Naive B cell (primary cell): ENCODE measurements at regions not wholly inside any gene's neighbourhood (a gene's known extent, or its start where the extent isn't known, plus 50 kb on each side); places are given as distances from the start of the nearest gene placed in this dataset.
A peak's percentile ranks its signal among the peaks of the same experiment; 100 is the strongest.

Source experiments
- ATAC-seq, 2 donors: fragments of 150-1000 bp; cut with Tn5 transposase; 2 replicates each; pipeline ENCODE4 v1.10.0; 2021; ENCODE audit warnings: low read depth in 2 of 2, mild to moderate bottlenecking in 2 of 2, moderate library complexity in 2 of 2
- DNase-seq: peaks from one replicate; pipeline ENCODE4 v3.0.0; 2022
- H3K27ac Mint-ChIP-seq, 6 donors: one replicate each; pipeline ENCODE4 v1.8.0; 2020 to 2022; ENCODE audit warnings: mild to moderate bottlenecking in 6 of 6, mixed read lengths in 6 of 6, moderate library complexity in 5 of 6, inconsistent platforms in 2 of 6
- H3K27me3 Mint-ChIP-seq, 3 donors: one replicate each; pipeline ENCODE4 v1.8.0; 2021 to 2022; ENCODE audit warnings: mixed read lengths in 3 of 3, mild to moderate bottlenecking in 1 of 3
- H3K36me3 Mint-ChIP-seq, 2 donors: one replicate each; pipeline ENCODE4 v1.8.0; 2020 to 2022; ENCODE audit warnings: mixed read lengths in 2 of 2, inconsistent platforms in 1 of 2, mild to moderate bottlenecking in 1 of 2
- H3K4me1 Mint-ChIP-seq, 3 donors: one replicate each; pipeline ENCODE4 v1.8.0; 2020 to 2022; ENCODE audit warnings: mixed read lengths in 3 of 3, inconsistent platforms in 1 of 3, mild to moderate bottlenecking in 1 of 3, moderate library complexity in 1 of 3
- H3K4me3 Mint-ChIP-seq, 8 donors: one replicate each; pipeline ENCODE4 v1.8.0; 2020 to 2022; ENCODE audit warnings: mild to moderate bottlenecking in 8 of 8, mixed read lengths in 8 of 8, moderate library complexity in 8 of 8, inconsistent platforms in 2 of 8
- H3K9me3 Mint-ChIP-seq, 7 donors: one replicate each; pipeline ENCODE4 v1.8.0; 2020 to 2022; ENCODE audit warnings: mixed read lengths in 7 of 7, mild to moderate bottlenecking in 5 of 7, inconsistent platforms in 2 of 7, moderate library complexity in 1 of 7

- peaks cover 0 to 3% (median 0%) of the 10 kb centered on the region in 3 donors for H3K4me1 Mint-ChIP-seq
- no peak overlapping the region for H3K27ac Mint-ChIP-seq
- peaks cover 0 to 8% of the 10 kb centered on the region in 2 donors for H3K36me3 Mint-ChIP-seq
- H3K4me3 Mint-ChIP-seq = no peak overlapping the region
- peaks cover 43 to 50% (median 44%) of the 10 kb centered on the region in 3 donors for H3K27me3 Mint-ChIP-seq
- DNase-seq (no peak), ATAC-seq (no peak)
- no peaks in the 10 kb centered on the region for H3K9me3 Mint-ChIP-seq
Observed at GRCh38 chr3:193798051-193798450, 205.0 kb downstream of the OPA1 start.

GRCh38 chr3:193800138-193801043, 207.4 kb downstream of the OPA1 start:
- Mint-ChIP-seq H3K36me3 (peaks cover 0 to 8% of the 10 kb centered on the region in 2 donors), H3K27me3 (peaks cover 31 to 33% (median 33%) of the 10 kb centered on the region in 3 donors), H3K9me3 (no peaks in the 10 kb centered on the region), H3K27ac (no peak overlapping the region), H3K4me1 (peaks cover 0 to 3% (median 0%) of the 10 kb centered on the region in 3 donors), H3K4me3 (peak overlapping the region in 1 of 8 donors; percentile 32)
- ATAC-seq (no peak), DNase-seq (no peak)

- peaks cover 0 to 2% (median 0%) of the 10 kb centered on the region in 3 donors for H3K4me1 Mint-ChIP-seq
- no peak overlapping the region for H3K27ac Mint-ChIP-seq
- no peaks in the 10 kb centered on the region for H3K9me3 Mint-ChIP-seq
- peaks cover 27 to 29% (median 28%) of the 10 kb centered on the region in 3 donors for H3K27me3 Mint-ChIP-seq
- H3K4me3 Mint-ChIP-seq = no peak overlapping the region
- H3K36me3 Mint-ChIP-seq = peaks cover 0 to 4% of the 10 kb centered on the region in 2 donors
- DNase-seq (no peak), ATAC-seq (no peak)
Observed at GRCh38 chr3:193801097-193801496, 208.1 kb downstream of the OPA1 start.

- no peaks in the 10 kb centered on the region for H3K36me3 Mint-ChIP-seq
- no peak for ATAC-seq
- H3K4me1 Mint-ChIP-seq = no peaks in the 10 kb centered on the region
- no peak overlapping the region for H3K4me3 Mint-ChIP-seq
- DNase-seq = no peak
- peaks cover 19 to 28% (median 19%) of the 10 kb centered on the region in 3 donors for H3K27me3 Mint-ChIP-seq
- peak overlapping the region in 1 of 6 donors; percentile 19 for H3K27ac Mint-ChIP-seq
- H3K9me3 Mint-ChIP-seq = no peaks in the 10 kb centered on the region
Observed at GRCh38 chr3:193803288-193803687, 210.3 kb downstream of the OPA1 start.

DNA sequence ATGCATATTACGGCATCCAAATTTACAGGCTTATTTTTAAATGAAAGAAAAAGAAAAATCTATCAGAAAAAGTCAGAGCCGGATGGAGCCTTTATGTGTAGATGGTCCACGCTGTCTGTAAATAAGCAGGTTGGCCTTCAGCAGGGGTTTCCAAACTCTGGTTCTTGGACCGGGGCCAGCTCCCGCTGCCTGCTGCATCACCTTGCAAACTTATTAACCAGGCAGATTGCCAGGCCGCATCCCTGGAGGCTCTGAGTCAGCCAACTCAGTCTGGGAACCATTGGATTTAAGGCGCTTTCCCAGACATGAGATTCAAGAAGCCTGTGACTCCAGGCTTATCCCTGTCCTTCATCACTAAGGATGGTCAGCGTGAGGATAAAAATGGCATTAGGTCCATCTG, 212.4 kb downstream of the OPA1 start:
- Mint-ChIP-seq H3K27me3 (peaks cover 8 to 36% (median 28%) of the 10 kb centered on the region in 3 donors), H3K4me1 (no peaks in the 10 kb centered on the region), H3K36me3 (peaks cover 0 to 1% of the 10 kb centered on the region in 2 donors), H3K4me3 (no peak overlapping the region), H3K9me3 (no peaks in the 10 kb centered on the region), H3K27ac (no peak overlapping the region)
- no peak for DNase-seq
- no peak for ATAC-seq

- no peak overlapping the region for H3K27ac Mint-ChIP-seq
- H3K4me3 Mint-ChIP-seq = peak overlapping the region in 1 of 8 donors; percentile 60
- DNase-seq (no peak), ATAC-seq (no peak)
- H3K9me3 Mint-ChIP-seq = no peaks in the 10 kb centered on the region
- H3K27me3 Mint-ChIP-seq = peaks cover 3 to 46% (median 39%) of the 10 kb centered on the region in 3 donors
- H3K4me1 Mint-ChIP-seq = peaks cover 0 to 10% (median 0%) of the 10 kb centered on the region in 3 donors
- peaks cover 0 to 7% of the 10 kb centered on the region in 2 donors for H3K36me3 Mint-ChIP-seq
Observed at GRCh38 chr3:193808317-193808716, 215.3 kb downstream of the OPA1 start.

GRCh38 chr3:193809106-193809505, 216.1 kb downstream of the OPA1 start:
- H3K4me1 Mint-ChIP-seq = peaks cover 0 to 10% (median 0%) of the 10 kb centered on the region in 3 donors
- DNase-seq (no peak), ATAC-seq (no peak)
- peaks cover 7 to 51% (median 45%) of the 10 kb centered on the region in 3 donors for H3K27me3 Mint-ChIP-seq
- H3K36me3 Mint-ChIP-seq = peaks cover 0 to 7% of the 10 kb centered on the region in 2 donors
- no peak overlapping the region for H3K27ac Mint-ChIP-seq
- no peak overlapping the region for H3K4me3 Mint-ChIP-seq
- no peaks in the 10 kb centered on the region for H3K9me3 Mint-ChIP-seq

GRCh38 chr3:193812078-193812725, 219.2 kb downstream of the OPA1 start:
- Mint-ChIP-seq H3K27ac (no peak overlapping the region), H3K4me1 (peaks cover 0 to 14% (median 0%) of the 10 kb centered on the region in 3 donors), H3K36me3 (peaks cover 0 to 7% of the 10 kb centered on the region in 2 donors), H3K9me3 (no peaks in the 10 kb centered on the region), H3K4me3 (peak overlapping the region in 1 of 8 donors; percentile 1), H3K27me3 (peaks cover 7 to 49% (median 41%) of the 10 kb centered on the region in 3 donors)
- DNase-seq (no peak), ATAC-seq (no peak)

- ATAC-seq = no peak
- Mint-ChIP-seq H3K36me3 (peaks cover 0 to 7% of the 10 kb centered on the region in 2 donors), H3K9me3 (no peaks in the 10 kb centered on the region), H3K4me1 (peaks cover 0 to 14% (median 0%) of the 10 kb centered on the region in 3 donors), H3K4me3 (no peak overlapping the region), H3K27ac (peak overlapping the region in 1 of 6 donors; percentile 17), H3K27me3 (peaks cover 7 to 47% (median 41%) of the 10 kb centered on the region in 3 donors)
- no peak for DNase-seq
Observed at GRCh38 chr3:193812791-193813500, 219.9 kb downstream of the OPA1 start.

DNA sequence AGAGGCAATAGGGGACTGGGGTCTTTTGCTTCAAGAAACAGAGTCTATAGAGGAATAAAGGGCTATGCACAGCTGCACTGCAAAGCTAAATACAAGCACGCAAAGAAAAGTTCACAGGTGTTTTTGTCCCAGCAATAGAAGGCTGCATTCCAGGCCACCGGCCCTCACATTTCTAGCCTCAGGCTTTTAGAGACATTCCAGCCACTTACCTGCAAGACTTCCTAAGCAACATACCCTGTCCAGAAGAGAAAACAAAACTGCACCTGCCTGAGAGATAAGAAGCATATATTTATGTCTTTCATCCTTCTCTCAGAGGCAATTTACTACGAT, 220.5 kb downstream of the OPA1 start:
- Mint-ChIP-seq H3K9me3 (no peaks in the 10 kb centered on the region), H3K4me3 (no peak overlapping the region), H3K27me3 (peaks cover 8 to 45% (median 39%) of the 10 kb centered on the region in 3 donors), H3K36me3 (peaks cover 0 to 7% of the 10 kb centered on the region in 2 donors), H3K27ac (no peak overlapping the region), H3K4me1 (peaks cover 0 to 14% (median 0%) of the 10 kb centered on the region in 3 donors)
- ATAC-seq = no peak
- DNase-seq = no peak

DNA sequence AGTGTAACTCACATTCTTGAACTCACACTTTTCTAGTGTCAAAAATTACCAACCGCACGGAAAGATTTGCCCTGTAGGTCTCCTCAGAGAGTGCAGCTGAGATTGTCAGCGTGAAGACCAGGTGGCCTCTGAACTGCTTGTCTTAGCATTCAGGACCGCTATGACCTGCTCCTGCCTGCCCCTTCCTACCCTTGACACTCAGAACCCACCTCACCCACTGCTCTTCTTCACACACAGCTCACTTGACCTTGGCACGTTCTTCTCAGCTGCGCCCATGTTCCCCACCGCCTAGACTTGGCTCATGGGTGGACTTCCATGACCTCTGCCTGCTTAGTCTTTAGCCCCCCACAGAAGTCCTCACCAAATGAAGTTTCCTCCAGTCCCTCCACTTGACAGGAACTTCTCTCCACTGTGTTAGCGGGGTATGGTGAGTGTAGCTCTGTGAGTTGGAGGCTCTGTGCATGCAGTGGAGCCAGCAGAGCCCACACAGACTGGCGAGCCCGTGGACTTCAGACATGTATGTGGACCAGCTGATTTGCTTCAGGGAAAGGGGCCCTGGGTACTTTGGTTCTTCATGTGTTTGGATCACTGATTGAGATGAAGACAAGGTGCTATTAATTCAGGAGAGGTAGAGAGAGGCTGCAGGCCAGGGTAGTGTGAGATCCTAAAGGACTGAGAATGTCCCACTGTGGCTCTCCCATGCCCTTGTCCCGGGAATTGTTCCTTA, 221.3 kb downstream of the OPA1 start:
- Mint-ChIP-seq H3K27ac (peak overlapping the region in 1 of 6 donors; percentile 28), H3K4me1 (peaks cover 0 to 14% (median 0%) of the 10 kb centered on the region in 3 donors), H3K9me3 (no peaks in the 10 kb centered on the region), H3K4me3 (no peak overlapping the region), H3K27me3 (peaks cover 12 to 39% (median 37%) of the 10 kb centered on the region in 3 donors), H3K36me3 (peaks cover 0 to 7% of the 10 kb centered on the region in 2 donors)
- DNase-seq (no peak), ATAC-seq (no peak)

- no peaks in the 10 kb centered on the region for H3K9me3 Mint-ChIP-seq
- H3K36me3 Mint-ChIP-seq = peaks cover 0 to 6% of the 10 kb centered on the region in 2 donors
- peaks cover 12 to 42% (median 33%) of the 10 kb centered on the region in 3 donors for H3K27me3 Mint-ChIP-seq
- DNase-seq = no peak
- H3K27ac Mint-ChIP-seq = no peak overlapping the region
- ATAC-seq = no peak
- peaks cover 0 to 14% (median 0%) of the 10 kb centered on the region in 3 donors for H3K4me1 Mint-ChIP-seq
- no peak overlapping the region for H3K4me3 Mint-ChIP-seq
Observed at GRCh38 chr3:193815246-193816027, 222.4 kb downstream of the OPA1 start.
